ENCODE measurements at regions not wholly inside any gene's neighbourhood (a gene's known extent, or its start where the extent isn't known, plus 50 kb on each side); places are given as distances from the start of the nearest gene placed in this dataset.

- no peak for TF ChIP-seq CTCF (IDR thresholded peaks at IDR 0.05)
Measured at GRCh38 chr1:229167318-229167717, 103.6 kb upstream of the RAB4A start.

GRCh38 chr1:229169399-229169798 lies 101.5 kb upstream of the RAB4A start:
- TF ChIP-seq CTCF (IDR thresholded peaks at IDR 0.05), result no peak

- TF ChIP-seq CTCF (IDR thresholded peaks at IDR 0.05), result no peak
Measured at GRCh38 chr1:229170274-229170673, 100.6 kb upstream of the RAB4A start.

- TF ChIP-seq CTCF (IDR thresholded peaks at IDR 0.05), result no peak
Measured at GRCh38 chr1:229170778-229171505, 100.0 kb upstream of the RAB4A start.

- no peak for TF ChIP-seq CTCF (IDR thresholded peaks at IDR 0.05)
Measured at GRCh38 chr1:229171934-229172333, 99.0 kb upstream of the RAB4A start.

- TF ChIP-seq CTCF (IDR thresholded peaks at IDR 0.05), result no peak
Measured at GRCh38 chr1:229180161-229180560, 90.8 kb upstream of the RAB4A start.

GRCh38 chr1:229181419-229181818 lies 89.5 kb upstream of the RAB4A start:
- TF ChIP-seq CTCF (IDR thresholded peaks at IDR 0.05), result no peak

- TF ChIP-seq CTCF (IDR thresholded peaks at IDR 0.05), result no peak
Measured at GRCh38 chr1:229183588-229183987, 87.3 kb upstream of the RAB4A start.
